ENCODE measurements at regions not wholly inside any gene's neighbourhood (a gene's known extent, or its start where the extent isn't known, plus 50 kb on each side); places are given as distances from the start of the nearest gene placed in this dataset.

- TF ChIP-seq, protein P1, sequence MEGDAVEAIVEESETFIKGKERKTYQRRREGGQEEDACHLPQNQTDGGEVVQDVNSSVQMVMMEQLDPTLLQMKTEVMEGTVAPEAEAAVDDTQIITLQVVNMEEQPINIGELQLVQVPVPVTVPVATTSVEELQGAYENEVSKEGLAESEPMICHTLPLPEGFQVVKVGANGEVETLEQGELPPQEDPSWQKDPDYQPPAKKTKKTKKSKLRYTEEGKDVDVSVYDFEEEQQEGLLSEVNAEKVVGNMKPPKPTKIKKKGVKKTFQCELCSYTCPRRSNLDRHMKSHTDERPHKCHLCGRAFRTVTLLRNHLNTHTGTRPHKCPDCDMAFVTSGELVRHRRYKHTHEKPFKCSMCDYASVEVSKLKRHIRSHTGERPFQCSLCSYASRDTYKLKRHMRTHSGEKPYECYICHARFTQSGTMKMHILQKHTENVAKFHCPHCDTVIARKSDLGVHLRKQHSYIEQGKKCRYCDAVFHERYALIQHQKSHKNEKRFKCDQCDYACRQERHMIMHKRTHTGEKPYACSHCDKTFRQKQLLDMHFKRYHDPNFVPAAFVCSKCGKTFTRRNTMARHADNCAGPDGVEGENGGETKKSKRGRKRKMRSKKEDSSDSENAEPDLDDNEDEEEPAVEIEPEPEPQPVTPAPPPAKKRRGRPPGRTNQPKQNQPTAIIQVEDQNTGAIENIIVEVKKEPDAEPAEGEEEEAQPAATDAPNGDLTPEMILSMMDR (conservative IDR thresholded peaks at IDR 0.05 in 1 of 2, IDR thresholded peaks at IDR 0.05 in 1 of 2; ENCODE audit: extremely low read depth in 1 of 2, insufficient read depth in 1 of 2, low read depth in 1 of 2, low read length in 2 of 2) = no peak
- TF ChIP-seq EZH2 (IDR thresholded peaks at IDR 0.05; ENCODE audit: borderline replicate concordance, low read length) = no peak
Measured at GRCh38 chr6:148218542-148219258, 123.9 kb upstream of the SASH1 start.

Measured in mammary epithelial cell (primary cell).